ENCODE measurements at regions not wholly inside any gene's neighbourhood (a gene's known extent, or its start where the extent isn't known, plus 50 kb on each side); places are given as distances from the start of the nearest gene placed in this dataset.
"Not testable (repeated sequence)": the region's sequence is repeated elsewhere in the genome, so short reads cannot be mapped to it uniquely, and the experiment has no call there.

GRCh38 chr18:8998481-8999217, 103.8 kb upstream of the NDUFV2 start:
- intact Hi-C loops (cut with DNase I) = no loop called here

GRCh38 chr18:8999872-9000271, 102.6 kb upstream of the NDUFV2 start:
- no peaks in the 10 kb centered on the region for H3K4me1 ChIP-seq (replicated peaks)
- intact Hi-C loops (cut with DNase I) = no loop called here
- no peak overlapping the region for H3K4me3 ChIP-seq
- H3K27me3 ChIP-seq (replicated peaks; ENCODE audit: insufficient read depth) = no peaks in the 10 kb centered on the region
- H3K9me3 ChIP-seq = no peaks in the 10 kb centered on the region
- DNase-seq (ENCODE audit: low spot score) = no peak
- TF ChIP-seq, protein P1, sequence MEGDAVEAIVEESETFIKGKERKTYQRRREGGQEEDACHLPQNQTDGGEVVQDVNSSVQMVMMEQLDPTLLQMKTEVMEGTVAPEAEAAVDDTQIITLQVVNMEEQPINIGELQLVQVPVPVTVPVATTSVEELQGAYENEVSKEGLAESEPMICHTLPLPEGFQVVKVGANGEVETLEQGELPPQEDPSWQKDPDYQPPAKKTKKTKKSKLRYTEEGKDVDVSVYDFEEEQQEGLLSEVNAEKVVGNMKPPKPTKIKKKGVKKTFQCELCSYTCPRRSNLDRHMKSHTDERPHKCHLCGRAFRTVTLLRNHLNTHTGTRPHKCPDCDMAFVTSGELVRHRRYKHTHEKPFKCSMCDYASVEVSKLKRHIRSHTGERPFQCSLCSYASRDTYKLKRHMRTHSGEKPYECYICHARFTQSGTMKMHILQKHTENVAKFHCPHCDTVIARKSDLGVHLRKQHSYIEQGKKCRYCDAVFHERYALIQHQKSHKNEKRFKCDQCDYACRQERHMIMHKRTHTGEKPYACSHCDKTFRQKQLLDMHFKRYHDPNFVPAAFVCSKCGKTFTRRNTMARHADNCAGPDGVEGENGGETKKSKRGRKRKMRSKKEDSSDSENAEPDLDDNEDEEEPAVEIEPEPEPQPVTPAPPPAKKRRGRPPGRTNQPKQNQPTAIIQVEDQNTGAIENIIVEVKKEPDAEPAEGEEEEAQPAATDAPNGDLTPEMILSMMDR (IDR thresholded peaks at IDR 0.05) = no peak
- no peak for TF ChIP-seq POLR2A (IDR thresholded peaks at IDR 0.05)
- WGBS = 88% methylated on average over 9 of the region's 9 CpGs
- no peak overlapping the region for H3K27ac ChIP-seq
- H3K36me3 ChIP-seq = no peaks in the 10 kb centered on the region

More at GRCh38 chr18:8998481-8999217, 103.8 kb upstream of the NDUFV2 start:
- TF ChIP-seq, protein P1 (IDR thresholded peaks at IDR 0.05) = no peak
- TF ChIP-seq POLR2A (IDR thresholded peaks at IDR 0.05) (no peak), POLR2AphosphoS5 (IDR thresholded peaks at IDR 0.05) (no peak)
- 14% methylated on average over 4 of the region's 4 CpGs for WGBS
- no peak for DNase-seq (ENCODE audit: low spot score)
- Histone ChIP-seq H3K9me3 (no peaks in the 10 kb centered on the region), H3K27ac (no peak overlapping the region), H3K4me3 (no peak overlapping the region), H3K27me3 (replicated peaks; ENCODE audit: insufficient read depth) (no peaks in the 10 kb centered on the region), H3K36me3 (no peaks in the 10 kb centered on the region), H3K4me1 (replicated peaks) (no peaks in the 10 kb centered on the region)

DNA sequence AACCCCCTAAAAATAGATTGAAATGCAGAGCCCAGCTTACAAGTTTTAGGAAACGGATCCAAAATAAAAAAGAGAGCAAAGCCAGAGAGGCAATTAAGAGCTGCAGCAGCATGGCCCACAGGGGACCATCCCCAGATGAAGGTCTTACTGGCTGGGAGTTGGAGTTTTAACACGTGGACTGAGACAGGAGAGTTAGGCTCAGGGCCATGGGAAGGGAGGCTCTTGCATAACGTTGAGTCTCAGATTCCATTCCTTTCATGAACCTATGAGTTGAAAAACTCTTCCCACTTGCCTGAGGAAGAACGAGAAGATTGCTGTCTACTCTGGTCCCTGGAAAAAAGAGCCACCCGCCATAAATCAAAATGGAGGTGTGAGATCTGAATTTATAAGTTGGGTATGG, 101.8 kb upstream of the NDUFV2 start:
- no peak overlapping the region for H3K27ac ChIP-seq
- intact Hi-C loops (cut with DNase I) = no loop called here
- no peaks in the 10 kb centered on the region for H3K27me3 ChIP-seq (replicated peaks; ENCODE audit: insufficient read depth)
- H3K4me1 ChIP-seq (replicated peaks) = no peaks in the 10 kb centered on the region
- H3K9me3 ChIP-seq = no peaks in the 10 kb centered on the region
- no peaks in the 10 kb centered on the region for H3K36me3 ChIP-seq
- 56% methylated on average over 5 of the region's 5 CpGs for WGBS
- no peak for DNase-seq (ENCODE audit: low spot score)
- no peak for TF ChIP-seq POLR2AphosphoS5 (IDR thresholded peaks at IDR 0.05)
- TF ChIP-seq, protein P1 (IDR thresholded peaks at IDR 0.05) = no peak
- TF ChIP-seq POLR2A (IDR thresholded peaks at IDR 0.05) = no peak
- no peak overlapping the region for H3K4me3 ChIP-seq

- Histone ChIP-seq H3K9me3 (no peaks in the 10 kb centered on the region), H3K27me3 (replicated peaks; ENCODE audit: insufficient read depth) (no peaks in the 10 kb centered on the region), H3K4me1 (replicated peaks) (no peaks in the 10 kb centered on the region), H3K4me3 (no peak overlapping the region), H3K27ac (no peak overlapping the region), H3K36me3 (no peaks in the 10 kb centered on the region)
- TF ChIP-seq POLR2AphosphoS5 (IDR thresholded peaks at IDR 0.05) (no peak), POLR2A (IDR thresholded peaks at IDR 0.05) (no peak)
- TF ChIP-seq, protein P1 (IDR thresholded peaks at IDR 0.05) = no peak
- 69% methylated on average over 3 of the region's 3 CpGs for WGBS
- no peak for DNase-seq (ENCODE audit: low spot score)
- intact Hi-C loops (cut with DNase I) = no loop called here
Observed at GRCh38 chr18:9001209-9001608, 101.3 kb upstream of the NDUFV2 start.

GRCh38 chr18:9003406-9004100, 98.9 kb upstream of the NDUFV2 start:
- DNase-seq (ENCODE audit: low spot score) = no peak
- Histone ChIP-seq H3K4me3 (no peak overlapping the region), H3K9me3 (no peaks in the 10 kb centered on the region), H3K4me1 (replicated peaks) (no peaks in the 10 kb centered on the region), H3K27ac (no peak overlapping the region), H3K36me3 (no peaks in the 10 kb centered on the region), H3K27me3 (replicated peaks; ENCODE audit: insufficient read depth) (no peaks in the 10 kb centered on the region)
- WGBS = 90% methylated on average over 5 of the region's 5 CpGs
- TF ChIP-seq POLR2AphosphoS5 (IDR thresholded peaks at IDR 0.05) (no peak), POLR2A (IDR thresholded peaks at IDR 0.05) (no peak)
- TF ChIP-seq, protein P1 (IDR thresholded peaks at IDR 0.05) = no peak
- intact Hi-C loops (cut with DNase I) = no loop called here

- DNase-seq (ENCODE audit: low spot score); H3K4me1 ChIP-seq (replicated peaks); intact Hi-C loops (cut with DNase I); H3K4me3 ChIP-seq; H3K9me3 ChIP-seq; H3K36me3 ChIP-seq; H3K27ac ChIP-seq; H3K27me3 ChIP-seq (replicated peaks; ENCODE audit: insufficient read depth): not testable (repeated sequence)
- WGBS = 86% methylated on average over 2 of the region's 2 CpGs
Observed at GRCh38 chr18:9004308-9004707, 98.2 kb upstream of the NDUFV2 start.

DNA sequence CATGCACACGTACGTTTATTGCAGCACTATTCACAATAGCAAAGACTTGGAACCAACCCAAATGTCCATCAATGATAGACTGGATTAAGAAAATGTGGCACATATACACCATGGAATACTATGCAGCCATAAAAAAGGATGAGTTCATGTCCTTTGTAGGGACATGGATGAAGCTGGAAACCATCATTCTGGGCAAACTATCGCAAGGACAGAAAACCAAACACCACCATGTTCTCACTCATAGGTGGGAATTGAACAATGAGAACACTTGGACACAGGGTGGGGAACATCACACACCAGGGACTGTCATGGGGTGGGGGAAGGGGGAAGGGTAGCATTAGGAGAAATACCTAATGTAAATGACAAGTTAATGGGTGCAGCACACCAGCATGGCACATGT, 94.8 kb upstream of the NDUFV2 start:
- H3K27me3 ChIP-seq (replicated peaks; ENCODE audit: insufficient read depth); H3K9me3 ChIP-seq; H3K36me3 ChIP-seq; DNase-seq (ENCODE audit: low spot score); intact Hi-C loops (cut with DNase I); H3K4me3 ChIP-seq; H3K27ac ChIP-seq; H3K4me1 ChIP-seq (replicated peaks): not testable (repeated sequence)
- 56% methylated on average over 3 of the region's 3 CpGs for WGBS

All from prostate gland (tissue), 2 donors.